Glomerular visceral epithelial cell (primary cell): ENCODE measurements at regions not wholly inside any gene's neighbourhood (a gene's known extent, or its start where the extent isn't known, plus 50 kb on each side); places are given as distances from the start of the nearest gene placed in this dataset.

ENCODE experiments used
- DNase-seq: peaks from one replicate; pipeline ENCODE4 v3.0.0-alpha.2; 2016; ENCODE audit errors: extremely low spot score

- DNase-seq: no peak
Observed at GRCh38 chr4:127533028-127533700, 99.6 kb upstream of the INTU start.

- DNase-seq: no peak
Observed at GRCh38 chr4:127534041-127534825, 98.5 kb upstream of the INTU start.

GRCh38 chr4:127538016-127538415, 94.7 kb upstream of the INTU start:
- no peak for DNase-seq

- no peak for DNase-seq
Observed at GRCh38 chr4:127540497-127541025, 92.2 kb upstream of the INTU start.

GRCh38 chr4:127545271-127545670, 87.5 kb upstream of the INTU start:
- no peak for DNase-seq

GRCh38 chr4:127548990-127549925, 83.5 kb upstream of the INTU start:
- peak; percentile 70 for DNase-seq

GRCh38 chr4:127555106-127555505, 77.7 kb upstream of the INTU start:
- DNase-seq: peak; percentile 58

GRCh38 chr4:127558088-127558487, 74.7 kb upstream of the INTU start:
- peak; percentile 49 for DNase-seq

GRCh38 chr4:127558489-127559407, 74.0 kb upstream of the INTU start:
- DNase-seq: no peak

GRCh38 chr4:127559981-127560380, 72.8 kb upstream of the INTU start:
- no peak for DNase-seq

GRCh38 chr4:127560755-127561154, 72.0 kb upstream of the INTU start:
- no peak for DNase-seq

- DNase-seq: no peak
Observed at GRCh38 chr4:127574643-127575042, 58.1 kb upstream of the INTU start.

- DNase-seq: no peak
Observed at GRCh38 chr4:127575888-127576287, 56.9 kb upstream of the INTU start.

- no peak for DNase-seq
Observed at GRCh38 chr4:127578491-127578890, 54.3 kb upstream of the INTU start.

GRCh38 chr4:127578967-127579366, 53.8 kb upstream of the INTU start:
- no peak for DNase-seq

- DNase-seq: no peak
Observed at GRCh38 chr4:127579821-127580220, 52.9 kb upstream of the INTU start.

GRCh38 chr4:127580300-127580699, 52.5 kb upstream of the INTU start:
- DNase-seq: no peak

GRCh38 chr4:127580891-127581290, 51.9 kb upstream of the INTU start:
- DNase-seq: no peak
